ENCODE measurements at regions not wholly inside any gene's neighbourhood (a gene's known extent, or its start where the extent isn't known, plus 50 kb on each side); places are given as distances from the start of the nearest gene placed in this dataset.

DNA sequence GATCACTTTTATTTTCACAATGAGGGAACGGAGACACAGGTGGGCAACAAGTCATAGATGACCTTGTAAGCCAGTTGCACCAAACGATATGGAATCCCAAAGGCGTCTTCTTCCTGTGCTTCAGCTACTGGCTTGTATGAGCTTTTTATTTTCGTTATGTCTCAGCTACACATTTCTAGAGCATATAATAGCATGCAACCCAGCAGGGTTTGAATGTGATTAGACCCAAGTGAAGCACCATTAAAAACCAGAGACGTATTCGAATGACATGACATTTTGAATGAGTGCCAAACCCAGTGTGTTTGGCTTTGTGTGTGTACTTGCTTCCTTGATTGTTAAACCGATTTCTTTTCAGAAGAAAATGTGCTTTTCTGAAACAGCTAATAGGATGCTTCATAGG lies 963.2 kb upstream of the CELF2 start:
- Histone ChIP-seq H4K5ac (ENCODE audit: low read depth, low read length) (no peak overlapping the region), H3K27ac (ENCODE audit: insufficient read depth, low read length) (no peak overlapping the region), H4K91ac (ENCODE audit: insufficient read depth, low read depth, low read length) (no peak overlapping the region), H3K18ac (ENCODE audit: low read depth, low read length) (no peak overlapping the region), H3K23ac (ENCODE audit: low read depth, low read length) (no peak overlapping the region), H3K4me3 (ENCODE audit: insufficient read depth, low read depth, low read length) (no peak overlapping the region), H2BK120ac (ENCODE audit: low read depth, low read length) (no peak overlapping the region), H2AK9ac (replicated peaks; ENCODE audit: low read depth, low read length, poor library complexity) (no peak overlapping the region), H3K36me3 (ENCODE audit: control insufficient read depth, insufficient read depth, low read length) (no peaks in the 10 kb centered on the region), H3K9ac (ENCODE audit: low read depth, low read length) (no peak overlapping the region), H3K56ac (ENCODE audit: extremely low read depth, insufficient read depth, low read length) (no peak overlapping the region), H3K4me2 (ENCODE audit: low read depth, low read length) (no peak overlapping the region), H3K9me1 (ENCODE audit: insufficient read depth, low read length) (no peaks in the 10 kb centered on the region), H3K27me3 (ENCODE audit: control insufficient read depth, insufficient read depth, low read length) (no peaks in the 10 kb centered on the region), H3K4ac (ENCODE audit: low read depth, low read length) (no peak overlapping the region), H2AFZ (replicated peaks; ENCODE audit: low read length, poor library complexity) (no peak overlapping the region), H3K14ac (replicated peaks; ENCODE audit: low read depth, low read length) (no peak overlapping the region), H3K4me1 (ENCODE audit: control insufficient read depth, insufficient read depth, low read length) (peaks cover 2% of the 10 kb centered on the region; the same call in 1 of the 2 replicates), H4K20me1 (ENCODE audit: insufficient read depth, low read length) (no peaks in the 10 kb centered on the region), H3K79me1 (ENCODE audit: low read depth in 1 of 2, low read length in 2 of 2) (no peaks in the 10 kb centered on the region), H2BK5ac (ENCODE audit: low read depth, low read length, poor library complexity, severe bottlenecking) (no peak overlapping the region), H2AK5ac (ENCODE audit: low read depth, low read length) (no peak overlapping the region), H4K8ac (ENCODE audit: low read depth in 2 of 2, low read length in 2 of 2) (no peak overlapping the region), H2BK20ac (ENCODE audit: low read depth, low read length) (no peak overlapping the region), H2BK15ac (ENCODE audit: low read depth, low read length) (no peak overlapping the region), H3K9me3 (ENCODE audit: control insufficient read depth, insufficient read depth, low read length) (peaks cover 2% of the 10 kb centered on the region; the same call in 1 of the 2 replicates)
- in situ Hi-C loops (cut with MboI; ENCODE audit: low sequenced_read_pairs), result no loop called here
- POLR2A ChIA-PET (ENCODE audit: unreplicated experiment), result no interaction called here
- dilution Hi-C loops (cut with HindIII; ENCODE audit: low sequenced_read_pairs, unreplicated experiment), result no loop called here
- intact Hi-C loops (cut with micrococcal nuclease), result no loop called here
- ATAC-seq (ENCODE audit: low read depth), result no peak
- TF ChIP-seq RCOR1 (IDR thresholded peaks at IDR 0.05; ENCODE audit: insufficient replicate concordance, low read length) (no peak), NFE2L2 (IDR thresholded peaks at IDR 0.05; ENCODE audit: low read depth, low read length) (no peak), RFX5 (IDR thresholded peaks at IDR 0.05; ENCODE audit: low read depth, low read length) (no peak), BHLHE40 (IDR thresholded peaks at IDR 0.05; ENCODE audit: low read depth, low read length) (no peak), SMC3 (IDR thresholded peaks at IDR 0.05; ENCODE audit: low read depth, low read length) (no peak), MXI1 (IDR thresholded peaks at IDR 0.05; ENCODE audit: borderline replicate concordance, low read depth, low read length) (no peak), RAD21 (IDR thresholded peaks at IDR 0.05; ENCODE audit: low read length) (no peak), MAFK (IDR thresholded peaks at IDR 0.05; ENCODE audit: low read depth, low read length) (no peak), CEBPB (IDR thresholded peaks at IDR 0.05; ENCODE audit: low read depth, low read length) (no peak), FOS (IDR thresholded peaks at IDR 0.05; ENCODE audit: low read depth, low read length) (no peak), POLR2A (IDR thresholded peaks at IDR 0.05; ENCODE audit: low read depth, low read length) (no peak), MAZ (IDR thresholded peaks at IDR 0.05; ENCODE audit: borderline replicate concordance, low read depth, low read length) (no peak), CHD1 (IDR thresholded peaks at IDR 0.05; ENCODE audit: low read depth, low read length) (no peak)
- TF ChIP-seq, protein P1, sequence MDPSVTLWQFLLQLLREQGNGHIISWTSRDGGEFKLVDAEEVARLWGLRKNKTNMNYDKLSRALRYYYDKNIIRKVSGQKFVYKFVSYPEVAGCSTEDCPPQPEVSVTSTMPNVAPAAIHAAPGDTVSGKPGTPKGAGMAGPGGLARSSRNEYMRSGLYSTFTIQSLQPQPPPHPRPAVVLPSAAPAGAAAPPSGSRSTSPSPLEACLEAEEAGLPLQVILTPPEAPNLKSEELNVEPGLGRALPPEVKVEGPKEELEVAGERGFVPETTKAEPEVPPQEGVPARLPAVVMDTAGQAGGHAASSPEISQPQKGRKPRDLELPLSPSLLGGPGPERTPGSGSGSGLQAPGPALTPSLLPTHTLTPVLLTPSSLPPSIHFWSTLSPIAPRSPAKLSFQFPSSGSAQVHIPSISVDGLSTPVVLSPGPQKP (IDR thresholded peaks at IDR 0.05; ENCODE audit: borderline replicate concordance, low read depth, low read length), result no peak
- TF ChIP-seq, protein P2, sequence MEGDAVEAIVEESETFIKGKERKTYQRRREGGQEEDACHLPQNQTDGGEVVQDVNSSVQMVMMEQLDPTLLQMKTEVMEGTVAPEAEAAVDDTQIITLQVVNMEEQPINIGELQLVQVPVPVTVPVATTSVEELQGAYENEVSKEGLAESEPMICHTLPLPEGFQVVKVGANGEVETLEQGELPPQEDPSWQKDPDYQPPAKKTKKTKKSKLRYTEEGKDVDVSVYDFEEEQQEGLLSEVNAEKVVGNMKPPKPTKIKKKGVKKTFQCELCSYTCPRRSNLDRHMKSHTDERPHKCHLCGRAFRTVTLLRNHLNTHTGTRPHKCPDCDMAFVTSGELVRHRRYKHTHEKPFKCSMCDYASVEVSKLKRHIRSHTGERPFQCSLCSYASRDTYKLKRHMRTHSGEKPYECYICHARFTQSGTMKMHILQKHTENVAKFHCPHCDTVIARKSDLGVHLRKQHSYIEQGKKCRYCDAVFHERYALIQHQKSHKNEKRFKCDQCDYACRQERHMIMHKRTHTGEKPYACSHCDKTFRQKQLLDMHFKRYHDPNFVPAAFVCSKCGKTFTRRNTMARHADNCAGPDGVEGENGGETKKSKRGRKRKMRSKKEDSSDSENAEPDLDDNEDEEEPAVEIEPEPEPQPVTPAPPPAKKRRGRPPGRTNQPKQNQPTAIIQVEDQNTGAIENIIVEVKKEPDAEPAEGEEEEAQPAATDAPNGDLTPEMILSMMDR (conservative IDR thresholded peaks at IDR 0.05; ENCODE audit: low read depth, low read length), result no peak
- TF ChIP-seq, protein P3, sequence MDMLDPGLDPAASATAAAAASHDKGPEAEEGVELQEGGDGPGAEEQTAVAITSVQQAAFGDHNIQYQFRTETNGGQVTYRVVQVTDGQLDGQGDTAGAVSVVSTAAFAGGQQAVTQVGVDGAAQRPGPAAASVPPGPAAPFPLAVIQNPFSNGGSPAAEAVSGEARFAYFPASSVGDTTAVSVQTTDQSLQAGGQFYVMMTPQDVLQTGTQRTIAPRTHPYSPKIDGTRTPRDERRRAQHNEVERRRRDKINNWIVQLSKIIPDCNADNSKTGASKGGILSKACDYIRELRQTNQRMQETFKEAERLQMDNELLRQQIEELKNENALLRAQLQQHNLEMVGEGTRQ (IDR thresholded peaks at IDR 0.05; ENCODE audit: low read depth, low read length), result no peak
- no TSS peak for BruUV-seq (replicated peaks)
- WGBS, 2 experiments (ENCODE audit: extremely low coverage in 2 of 2, insufficient read length in 1 of 2), result 80% methylated on average over 1 of the region's 7 CpGs; no CpG with 5 or more reads in 1 of the 2 experiments
- DNase-seq, result no peak
- CTCF ChIA-PET, result interaction anchor here (0.7 kb wide), 1 partner anchor 34 kb away, joined by 3 read pairs; no protein-coding TSS in a partner anchor

Data from IMR-90 (cell line).